DND-41 (cell line): ENCODE measurements at regions not wholly inside any gene's neighbourhood (a gene's known extent, or its start where the extent isn't known, plus 50 kb on each side); places are given as distances from the start of the nearest gene placed in this dataset.

Experiments used
- ATAC-seq: fragments of 200-7000 bp; cut with Tn5 transposase; 3 replicates; pipeline ENCODE4 v1.9.1; 2021; ENCODE audit warnings: low read depth; ENCODE audit not compliant: insufficient read depth
- DNase-seq: peaks from one replicate; pipeline ENCODE4 v3.0.0-alpha.2; 2020
- H2AFZ ChIP-seq: 2 replicates; pipeline ENCODE4 v1.6.0; 2012; ENCODE audit warnings: low read depth, low read length
- H3K27ac ChIP-seq: 2 replicates; pipeline ENCODE4 v1.5.1; 2012; ENCODE audit warnings: low read length, inconsistent platforms
- H3K27me3 ChIP-seq: fragments of 200-600 bp; sonication (generic); 2 replicates; pipeline ENCODE4 v1.6.0; 2012; ENCODE audit warnings: low read length, mild to moderate bottlenecking, inconsistent platforms; ENCODE audit not compliant: insufficient read depth, poor library complexity
- H3K36me3 ChIP-seq: 2 replicates; pipeline ENCODE4 v1.5.1; 2012; ENCODE audit warnings: low read length, inconsistent platforms; ENCODE audit not compliant: insufficient read depth
- H3K4me1 ChIP-seq: 2 replicates; pipeline ENCODE4 v1.5.1; 2012; ENCODE audit warnings: mild to moderate bottlenecking, low read length; ENCODE audit not compliant: insufficient read depth
- H3K4me2 ChIP-seq: 2 replicates; pipeline ENCODE4 v1.6.0; 2012; ENCODE audit warnings: mild to moderate bottlenecking, moderate library complexity, low read length, inconsistent platforms; ENCODE audit not compliant: insufficient read depth
- H3K4me3 ChIP-seq, 2 experiments: fragments of 200-600 bp in 1 of 2; shearing (Covaris generic) in 1 of 2; 2 replicates each; pipeline ENCODE4 v1.5.1; 2012 to 2016; ENCODE audit warnings: inconsistent platforms in 2 of 2, low read length in 2 of 2, mild to moderate bottlenecking in 2 of 2, low read depth in 1 of 2, moderate library complexity in 1 of 2
- H3K79me2 ChIP-seq: 2 replicates; pipeline ENCODE4 v1.6.0; 2012; ENCODE audit warnings: low read length, inconsistent platforms; ENCODE audit not compliant: insufficient read depth
- H3K9ac ChIP-seq: 2 replicates; pipeline ENCODE4 v1.6.0; 2012; ENCODE audit warnings: low read depth, mild to moderate bottlenecking, inconsistent platforms, low read length, moderate library complexity
- H3K9me3 ChIP-seq: 2 replicates; pipeline ENCODE4 v1.5.1; 2012; ENCODE audit warnings: low read length, moderate library complexity, mild to moderate bottlenecking, inconsistent platforms; ENCODE audit not compliant: insufficient read depth, severe bottlenecking
- H4K20me1 ChIP-seq: 2 replicates; pipeline ENCODE4 v1.6.0; 2012; ENCODE audit warnings: low read length; ENCODE audit not compliant: insufficient read depth
- CTCF ChIP-seq: IDR thresholded peaks from 2 replicates; pipeline ENCODE4 v1.5.1; 2012; ENCODE audit warnings: borderline replicate concordance, low read length, moderate library complexity, mild to moderate bottlenecking; ENCODE audit not compliant: poor library complexity, severe bottlenecking; ENCODE audit errors: extremely low read depth
- EZH2 ChIP-seq: IDR thresholded peaks from 3 replicates; pipeline ENCODE4 v1.6.1; 2012; ENCODE audit warnings: borderline replicate concordance, low read depth, mild to moderate bottlenecking, moderate library complexity, low read length, inconsistent platforms; ENCODE audit not compliant: severe bottlenecking

DNA sequence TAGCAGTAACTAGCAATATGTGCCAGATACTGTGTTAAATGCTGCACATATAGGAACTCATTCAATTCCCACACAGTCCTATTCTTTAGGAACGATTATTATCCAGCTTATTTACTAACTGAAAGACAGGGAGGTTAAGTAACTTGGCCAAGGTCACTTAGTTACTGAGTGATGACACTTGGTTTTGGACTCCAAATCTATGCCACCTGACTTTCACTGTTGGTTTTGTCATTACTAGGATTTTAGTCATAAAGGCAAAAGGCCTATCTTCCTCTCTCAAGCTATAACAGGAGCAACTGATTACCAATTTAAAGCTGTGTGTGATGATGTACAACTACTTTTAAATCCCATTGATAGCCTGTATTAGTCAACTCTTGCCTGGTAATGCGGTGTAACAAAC lies 138.9 kb upstream of the STX18 start:
- no peak for ATAC-seq
- H3K27me3 ChIP-seq = no peaks in the 10 kb centered on the region
- H4K20me1 ChIP-seq = no peaks in the 10 kb centered on the region
- H3K4me2 ChIP-seq = no peak overlapping the region
- no peak overlapping the region for H3K9ac ChIP-seq
- H3K27ac ChIP-seq = no peak overlapping the region
- TF ChIP-seq CTCF (no peak), EZH2 (no peak)
- no peaks in the 10 kb centered on the region for H3K9me3 ChIP-seq
- no peak overlapping the region for H2AFZ ChIP-seq
- H3K36me3 ChIP-seq = no peaks in the 10 kb centered on the region
- no peaks in the 10 kb centered on the region for H3K79me2 ChIP-seq
- no peak overlapping the region for H3K4me3 ChIP-seq
- DNase-seq = no peak
- H3K4me1 ChIP-seq = no peaks in the 10 kb centered on the region

DNA sequence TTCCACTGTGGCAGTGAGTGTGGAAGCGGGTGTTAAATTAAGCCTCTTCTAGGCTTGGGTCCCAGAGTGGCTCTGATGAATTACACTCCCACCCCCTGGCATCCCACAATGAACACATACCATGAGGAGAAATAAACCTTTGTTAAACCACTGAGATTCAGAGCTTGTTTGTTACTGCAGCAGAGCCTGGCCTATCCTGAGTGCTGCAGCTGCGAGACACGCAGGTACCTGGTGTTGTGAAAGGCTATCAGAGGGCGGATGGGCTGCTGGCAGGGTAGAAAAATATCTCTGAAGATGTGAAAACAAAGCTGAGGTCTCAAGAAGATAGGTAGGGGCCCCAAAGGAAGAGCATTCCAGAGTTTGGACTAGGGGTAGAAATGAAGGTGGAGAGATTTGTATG lies 138.4 kb upstream of the STX18 start:
- Histone ChIP-seq H3K27ac (no peak overlapping the region), H3K4me2 (no peak overlapping the region), H3K27me3 (no peaks in the 10 kb centered on the region), H3K36me3 (no peaks in the 10 kb centered on the region), H3K79me2 (no peaks in the 10 kb centered on the region), H3K4me3 (no peak overlapping the region), H3K4me1 (no peaks in the 10 kb centered on the region), H4K20me1 (no peaks in the 10 kb centered on the region), H3K9me3 (no peaks in the 10 kb centered on the region), H3K9ac (no peak overlapping the region), H2AFZ (no peak overlapping the region)
- ATAC-seq (no peak), DNase-seq (no peak)
- no peak for TF ChIP-seq EZH2
- no peak for TF ChIP-seq CTCF

DNA sequence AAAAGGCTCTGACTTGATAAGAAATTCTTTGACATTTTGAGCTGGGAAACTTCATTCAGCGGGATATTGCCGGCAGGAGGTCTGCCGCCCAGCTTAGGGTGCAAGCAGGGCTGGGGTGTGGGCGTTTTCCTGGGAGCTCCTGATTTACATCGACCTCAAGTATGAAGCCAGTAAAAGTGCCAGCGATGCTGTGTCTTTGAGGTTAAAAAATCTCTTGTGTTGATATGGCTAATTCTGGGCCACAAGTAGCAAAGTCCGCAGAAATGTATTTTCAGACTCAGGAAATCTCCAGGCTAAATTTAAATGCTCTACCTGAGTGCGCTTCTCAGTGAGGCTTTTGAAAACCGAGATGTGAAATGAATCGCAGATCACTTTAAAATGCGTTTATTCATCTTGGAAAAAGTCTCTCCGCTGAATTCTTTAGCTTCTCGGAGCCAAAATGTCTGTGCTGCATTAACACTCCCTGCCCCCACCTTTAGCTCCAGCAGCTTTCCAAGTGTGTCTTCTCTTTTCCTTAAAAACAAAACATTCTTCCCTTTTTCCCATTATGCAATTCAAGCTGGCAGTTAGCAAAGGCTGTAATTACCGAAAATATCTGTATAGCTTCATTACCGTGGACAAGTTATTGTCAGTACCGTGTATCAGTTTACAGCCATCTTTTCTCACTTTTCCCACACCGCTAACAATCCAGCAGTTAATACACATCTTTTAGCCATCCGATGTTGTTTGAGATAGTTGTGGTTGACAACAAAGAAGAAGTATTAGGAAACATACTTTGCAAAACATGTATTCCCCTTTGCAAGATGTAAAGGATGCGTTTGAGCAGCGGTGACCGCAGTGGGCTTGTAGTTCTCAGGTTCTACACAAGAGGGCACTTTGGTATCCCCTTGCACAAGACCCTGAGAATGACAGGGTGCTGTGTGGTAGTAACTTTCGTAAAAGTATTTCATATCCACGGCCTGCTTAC lies 136.0 kb upstream of the STX18 start:
- no peak overlapping the region for H2AFZ ChIP-seq
- peak; percentile 8 for DNase-seq

More for the DNA sequence above, 136.0 kb upstream of the STX18 start:
- Histone ChIP-seq H3K4me3 (no peak overlapping the region), H3K27me3 (no peaks in the 10 kb centered on the region), H3K4me1 (no peaks in the 10 kb centered on the region), H3K4me2 (no peak overlapping the region), H3K9ac (no peak overlapping the region), H3K27ac (no peak overlapping the region), H3K9me3 (no peaks in the 10 kb centered on the region), H4K20me1 (no peaks in the 10 kb centered on the region), H3K36me3 (no peaks in the 10 kb centered on the region), H3K79me2 (no peaks in the 10 kb centered on the region)
- no peak for ATAC-seq
- TF ChIP-seq EZH2 = no peak
- peak; percentile 65 for TF ChIP-seq CTCF
